RCC 7860 (cell line): ENCODE measurements at regions not wholly inside any gene's neighbourhood (a gene's known extent, or its start where the extent isn't known, plus 50 kb on each side); places are given as distances from the start of the nearest gene placed in this dataset.

Source experiments
- DNase-seq: peaks from one replicate; pipeline ENCODE4 v3.0.0-alpha.2; 2015; ENCODE audit warnings: low spot score
- FAIRE-seq: peaks from 2 replicates; lab custom pipeline; 2012; peaks lifted over from hg19 to GRCh38; lab: Jason Lieb, UNC

DNA sequence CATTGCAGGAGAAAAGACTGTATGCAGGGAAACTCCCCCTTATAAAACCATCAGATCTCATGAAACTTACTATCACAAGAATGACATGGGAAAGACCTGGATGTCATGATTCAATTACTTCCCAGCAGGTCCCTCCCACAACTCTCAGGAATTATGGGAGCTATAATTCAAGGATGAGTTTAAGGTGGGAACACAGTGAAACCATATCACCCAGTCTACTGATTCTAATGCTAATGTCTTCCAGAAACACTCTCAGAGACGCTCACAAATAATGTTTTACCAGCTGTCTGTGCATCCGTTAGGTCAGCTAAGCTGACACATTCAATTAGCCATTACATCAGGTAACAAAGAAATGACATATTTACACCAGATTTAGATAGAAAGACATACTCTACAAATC, 637.9 kb downstream of the NLGN4Y start:
- FAIRE-seq, result no peak
- no peak for DNase-seq

DNA sequence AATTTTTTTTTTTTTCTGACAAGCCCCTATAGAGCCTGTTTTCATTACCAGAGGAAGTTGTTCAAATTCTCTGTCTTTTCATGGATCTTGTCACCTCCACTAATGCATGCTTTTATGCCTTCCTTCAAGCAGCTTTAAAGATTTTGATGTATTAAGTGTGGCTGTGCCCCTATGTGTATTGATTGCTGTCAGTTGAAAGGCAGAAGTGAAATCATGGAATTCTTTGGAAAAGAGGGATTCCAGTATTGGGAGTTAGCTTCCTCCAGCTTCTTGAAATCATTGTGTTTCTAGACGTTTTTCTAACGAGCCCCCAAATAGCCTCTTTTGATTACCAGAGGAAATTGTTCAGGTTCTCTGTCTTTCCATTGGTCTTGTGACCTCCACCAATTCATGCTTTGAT, 655.6 kb downstream of the NLGN4Y start:
- FAIRE-seq, result no peak
- no peak for DNase-seq

DNA sequence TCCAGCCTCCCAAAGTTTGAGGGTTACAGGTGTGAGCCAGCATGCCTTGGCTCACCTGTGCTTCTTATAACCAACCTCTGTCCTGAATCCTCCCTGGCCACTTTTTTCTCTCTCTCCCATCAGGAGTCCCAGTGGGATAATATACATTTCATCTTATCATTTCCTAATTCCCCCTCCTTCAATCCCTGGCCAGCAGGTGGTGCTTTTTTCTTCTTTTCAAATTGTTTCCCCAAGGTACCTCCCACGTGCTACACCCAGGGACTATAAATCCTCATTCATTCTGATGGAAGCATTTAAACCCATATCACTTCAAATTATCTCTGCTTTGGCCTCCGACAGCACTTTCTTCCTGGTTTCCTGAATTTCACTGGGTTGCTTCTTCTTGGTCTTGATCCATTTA, 704.7 kb downstream of the NLGN4Y start:
- FAIRE-seq, result no peak
- no peak for DNase-seq

DNA sequence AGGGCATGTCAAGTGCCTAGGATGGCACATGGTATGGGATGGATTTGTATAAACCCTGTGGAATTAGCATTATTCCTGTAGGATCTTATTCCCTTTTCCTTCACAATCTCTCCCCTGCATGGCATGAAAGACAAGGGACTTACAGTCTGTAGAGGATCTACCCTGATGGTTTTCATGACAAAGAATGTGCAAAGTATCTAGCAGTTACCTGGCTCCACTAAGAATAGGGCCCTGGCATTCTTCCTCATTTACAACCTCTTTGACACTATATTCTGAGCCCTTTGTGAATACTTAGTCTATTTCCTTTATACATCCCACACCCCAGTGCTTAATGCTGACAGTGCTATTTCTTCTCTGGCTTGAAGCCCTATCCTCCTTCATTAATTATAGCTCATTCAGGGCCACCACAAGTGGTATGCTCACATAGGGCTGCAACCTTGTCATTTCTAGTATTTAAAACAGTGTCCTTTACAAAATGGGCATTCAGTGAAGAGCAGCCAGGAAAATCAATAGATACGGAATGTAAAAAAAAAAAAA, 715.3 kb downstream of the NLGN4Y start:
- DNase-seq (no peak), FAIRE-seq (no peak)

DNA sequence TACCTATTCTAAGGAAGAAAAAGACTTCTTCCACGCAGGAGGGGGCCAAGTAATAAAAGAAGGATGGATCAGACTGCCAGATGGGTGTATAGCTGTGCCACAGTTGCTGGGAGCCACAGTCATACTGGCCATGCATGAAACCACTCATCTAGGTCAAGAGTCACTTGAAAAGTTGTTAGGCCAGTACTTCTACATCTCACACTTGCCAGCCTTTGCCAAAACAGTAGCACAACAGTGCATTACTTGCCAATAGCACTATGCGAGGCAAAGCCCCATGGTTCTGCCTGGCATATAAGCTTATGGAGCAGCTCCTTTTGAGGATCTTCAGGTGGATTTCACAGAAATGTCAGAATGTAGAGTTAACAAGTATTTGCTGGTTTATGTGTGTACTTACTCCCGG, 735.0 kb downstream of the NLGN4Y start:
- DNase-seq (no peak), FAIRE-seq (no peak)

DNA sequence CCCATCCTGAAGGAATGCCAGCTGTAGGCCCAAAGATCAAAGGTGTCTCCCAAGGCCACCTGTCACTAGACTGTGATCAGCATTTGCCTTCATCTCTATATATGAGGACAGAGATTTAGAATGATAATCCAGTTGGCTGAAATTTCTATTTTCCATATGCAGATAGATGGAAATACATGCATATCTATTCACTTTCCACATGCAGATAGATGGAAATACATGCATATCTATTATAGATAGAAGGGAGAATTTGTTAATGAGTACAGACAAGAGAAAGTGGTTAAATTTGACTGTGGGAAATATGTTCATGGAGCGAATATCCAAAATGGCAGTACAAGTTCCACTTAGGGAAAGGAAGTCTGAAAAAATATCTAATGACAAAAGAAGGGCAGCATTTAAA, 762.2 kb downstream of the NLGN4Y start:
- FAIRE-seq (no peak), DNase-seq (no peak)

DNA sequence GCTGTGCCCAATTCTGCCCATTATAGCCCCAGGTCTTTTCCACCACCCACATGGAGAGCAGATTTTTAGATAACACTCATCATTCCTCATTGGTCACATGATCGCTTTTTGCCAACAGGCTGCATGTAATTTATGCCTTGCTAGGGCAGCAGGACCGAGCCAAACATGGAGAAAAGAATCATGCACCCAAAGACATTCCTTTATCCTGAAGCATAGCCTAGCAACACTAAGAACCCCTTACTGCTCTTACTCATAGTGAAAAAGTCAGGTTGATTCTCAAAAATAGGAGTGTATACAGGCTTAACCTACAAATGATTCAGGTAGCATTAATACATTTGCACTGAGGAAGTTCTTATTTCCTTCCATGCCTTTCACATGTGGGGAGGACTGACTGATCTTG, 765.5 kb downstream of the NLGN4Y start:
- FAIRE-seq (no peak), DNase-seq (no peak)

DNA sequence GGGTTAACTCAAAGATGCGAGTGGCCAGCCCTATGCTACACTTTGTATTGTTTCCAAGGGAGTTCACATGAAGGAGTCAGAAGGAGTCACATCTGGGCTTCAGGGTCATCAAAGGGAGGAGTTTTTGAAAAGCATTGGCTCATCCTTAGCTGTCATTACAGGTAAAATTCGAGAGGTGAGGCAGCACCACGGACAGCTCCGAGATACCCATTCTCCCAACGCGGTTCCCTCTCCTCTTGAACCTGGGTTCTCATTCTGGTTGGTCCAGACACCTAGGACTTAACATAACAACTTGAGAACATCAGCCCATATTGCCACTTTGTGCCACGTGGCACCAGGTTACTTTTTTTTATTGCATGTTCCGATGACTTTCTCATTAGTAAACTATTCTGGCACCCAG, 768.6 kb downstream of the NLGN4Y start:
- FAIRE-seq, result no peak
- DNase-seq, result no peak

DNA sequence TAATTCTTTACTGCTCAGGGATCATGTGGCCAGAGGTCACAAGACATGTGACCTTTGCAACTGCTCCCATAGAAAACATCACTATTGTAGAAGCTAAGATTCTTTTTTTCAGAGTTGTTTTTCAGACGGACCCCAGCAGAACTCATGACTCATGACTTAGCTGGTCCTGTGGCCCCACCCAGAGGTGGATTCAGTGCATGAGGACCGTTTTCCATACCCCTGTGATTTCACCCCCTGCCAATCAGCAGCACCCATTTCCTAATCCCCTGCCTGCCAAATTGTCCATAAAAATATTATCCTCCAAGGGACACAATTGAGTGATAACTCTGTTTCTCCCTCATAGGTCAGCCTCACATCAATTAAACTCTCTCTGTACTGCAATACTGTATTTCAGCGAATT, 777.5 kb downstream of the NLGN4Y start:
- DNase-seq (no peak), FAIRE-seq (no peak)

DNA sequence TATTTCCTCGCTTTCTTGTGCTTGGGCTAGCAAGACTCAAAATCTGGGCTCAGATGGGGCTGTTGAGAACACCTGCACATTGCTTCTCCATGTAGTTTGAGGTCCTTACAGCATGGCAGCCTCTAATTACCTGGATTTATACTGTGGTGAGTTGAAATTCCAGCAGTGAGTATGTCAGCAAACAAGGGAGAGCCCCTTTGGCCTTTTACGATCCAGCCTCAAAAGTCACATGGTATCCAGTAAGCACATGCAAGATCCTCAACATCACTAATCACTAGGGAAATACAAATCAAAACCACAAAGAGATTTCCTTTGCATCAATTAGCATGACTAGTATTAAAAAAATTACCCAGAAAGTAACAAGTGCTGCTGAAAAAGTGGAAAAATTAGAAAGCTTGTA, 787.8 kb downstream of the NLGN4Y start:
- DNase-seq (no peak), FAIRE-seq (no peak)

DNA sequence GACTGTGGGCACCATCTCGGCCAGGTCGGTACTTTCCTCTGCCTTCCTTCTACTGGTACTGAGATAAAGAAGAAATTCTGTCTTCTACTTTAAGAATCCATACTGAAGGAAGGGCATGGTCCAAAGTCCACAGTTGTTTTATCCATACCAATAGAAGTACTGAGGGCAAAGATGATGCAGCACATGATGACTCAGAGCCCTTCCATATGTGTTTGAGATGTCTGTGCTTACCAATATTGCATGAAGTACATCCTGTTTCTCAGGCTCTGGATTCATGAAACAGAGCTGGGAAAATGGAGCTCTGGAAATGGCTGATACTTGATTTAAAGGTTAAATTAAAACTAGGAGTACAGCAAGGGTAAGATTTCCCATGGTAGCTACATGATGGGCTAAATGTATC, 799.9 kb downstream of the NLGN4Y start:
- FAIRE-seq, result no peak

DNA sequence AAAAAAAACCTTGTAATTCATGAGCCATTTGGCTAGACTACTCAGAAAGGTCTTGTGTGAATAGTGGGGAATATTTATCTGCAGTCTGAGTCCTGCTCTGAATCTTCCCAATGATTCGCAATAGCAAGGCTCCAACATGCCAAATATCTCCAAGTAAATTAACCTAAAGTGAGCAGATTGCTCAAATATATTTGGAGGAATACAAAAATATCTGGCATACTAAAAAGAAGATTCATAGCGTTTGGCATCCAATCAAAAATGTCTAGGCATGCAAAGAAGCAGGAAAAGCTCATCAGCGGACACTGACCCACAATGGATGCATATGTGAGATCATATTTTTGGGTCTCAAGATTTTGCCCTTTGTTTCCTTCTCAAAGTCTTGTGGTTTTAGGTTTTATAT, 800.9 kb downstream of the NLGN4Y start:
- DNase-seq, result no peak
- no peak for FAIRE-seq

More for the DNA sequence above, 799.9 kb downstream of the NLGN4Y start:
- DNase-seq, result no peak

DNA sequence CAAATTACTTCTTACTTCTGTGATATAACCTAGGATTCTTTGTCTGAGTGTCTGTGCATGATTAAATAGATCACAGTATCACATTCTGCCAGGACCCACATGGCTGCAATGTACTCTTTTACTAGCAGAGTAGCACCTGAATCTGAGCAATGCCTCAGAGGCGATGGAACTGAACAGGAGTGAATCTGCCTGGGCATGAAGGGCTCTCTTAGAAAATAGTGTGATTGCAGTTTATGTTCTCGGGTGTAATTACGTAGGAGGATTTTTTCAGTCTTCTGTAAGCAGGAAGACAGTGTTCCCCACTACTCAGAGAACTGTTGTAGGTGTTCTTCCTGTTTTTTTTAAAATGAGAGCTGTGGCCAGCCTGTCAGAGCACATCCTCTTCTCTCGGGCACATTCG, 802.3 kb downstream of the NLGN4Y start:
- no peak for FAIRE-seq
- no peak for DNase-seq

DNA sequence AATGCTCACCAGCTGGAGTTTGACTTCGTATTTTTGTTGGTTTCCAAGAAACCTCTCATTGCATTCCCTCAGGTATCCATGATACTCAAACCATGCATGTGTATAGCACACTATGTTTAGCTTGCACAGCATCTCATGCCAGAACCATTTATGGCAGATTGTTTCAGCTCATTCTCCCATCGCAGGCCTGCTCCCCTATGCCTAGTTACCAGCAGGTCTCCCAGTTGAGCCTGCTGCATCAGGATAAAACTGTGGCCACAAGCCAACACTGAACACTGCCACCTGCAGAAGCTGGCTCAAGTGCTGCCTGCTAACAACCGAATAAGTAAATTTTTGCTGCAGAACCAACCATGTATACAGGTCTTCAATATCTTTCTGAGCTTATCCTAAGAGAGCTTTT, 804.5 kb downstream of the NLGN4Y start:
- DNase-seq, result no peak
- no peak for FAIRE-seq

DNA sequence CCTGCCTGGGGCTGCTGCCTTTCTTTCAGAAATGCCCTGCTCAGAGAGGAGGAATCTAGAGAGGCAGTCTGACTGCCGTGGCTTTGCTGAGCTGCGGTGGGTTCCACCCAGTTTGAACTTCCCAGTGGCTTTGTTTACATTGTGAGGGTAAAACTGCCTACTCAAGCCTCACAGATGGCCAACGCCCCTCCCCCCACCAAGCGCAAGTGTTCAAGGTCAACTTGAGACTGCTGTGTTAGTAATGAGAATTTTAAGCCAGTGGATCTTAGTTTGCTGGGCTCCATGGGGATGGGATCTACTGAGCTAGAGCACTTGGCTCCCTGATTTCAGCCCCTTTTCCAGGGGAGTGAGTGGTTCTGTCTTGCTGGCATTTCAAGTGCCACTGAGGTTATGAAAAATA, 819.2 kb downstream of the NLGN4Y start:
- DNase-seq (no peak), FAIRE-seq (no peak)

DNA sequence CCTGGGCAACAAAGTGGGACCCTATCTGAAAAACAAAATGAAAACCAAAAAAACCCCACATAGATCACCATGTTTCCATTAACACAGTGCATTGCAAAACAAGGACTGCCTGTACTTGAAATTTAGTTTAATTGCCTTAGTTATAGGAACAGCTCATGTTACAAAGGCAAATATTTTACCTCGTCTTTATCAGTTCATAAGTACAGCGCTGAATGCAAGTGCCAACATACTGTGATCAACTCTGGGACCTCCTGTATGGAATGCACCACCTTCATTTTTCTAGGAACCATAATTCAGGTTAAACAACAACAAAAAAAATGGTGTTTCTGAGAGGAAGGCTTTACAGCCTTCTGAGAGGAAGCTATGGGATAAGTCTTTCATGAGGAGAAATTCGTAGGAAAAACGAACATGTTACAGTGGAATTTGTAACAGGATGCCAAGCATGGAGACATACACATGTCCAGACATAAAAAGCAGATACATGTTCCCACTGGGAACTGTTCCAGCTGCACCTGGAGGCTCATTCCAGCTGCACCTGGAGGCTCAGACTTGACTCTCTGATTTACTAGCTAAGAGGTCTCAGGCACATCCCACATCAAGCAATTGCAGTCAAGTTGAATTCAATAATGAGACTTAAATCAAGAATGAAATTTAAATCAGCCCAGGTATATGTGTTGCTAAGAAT, 821.3 kb downstream of the NLGN4Y start:
- DNase-seq (no peak), FAIRE-seq (no peak)

DNA sequence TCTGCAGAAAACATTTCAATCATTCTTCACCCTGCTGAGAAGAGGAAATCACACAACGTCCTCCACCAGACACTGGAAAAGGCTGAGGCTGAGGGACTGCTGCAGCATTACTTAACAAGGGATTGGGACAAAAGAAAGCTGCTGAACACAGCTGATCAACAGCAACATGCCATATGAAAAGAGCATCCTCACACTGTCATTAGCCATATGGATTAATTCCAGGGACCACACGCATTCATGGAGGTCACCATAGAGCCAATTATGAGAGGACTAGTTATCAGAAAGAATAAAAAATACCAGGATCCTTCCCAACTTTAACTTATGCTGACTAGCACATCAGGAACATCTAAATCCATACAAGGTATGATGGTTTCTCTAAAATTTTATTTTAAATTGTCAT, 825.0 kb downstream of the NLGN4Y start:
- no peak for DNase-seq
- FAIRE-seq, result no peak

DNA sequence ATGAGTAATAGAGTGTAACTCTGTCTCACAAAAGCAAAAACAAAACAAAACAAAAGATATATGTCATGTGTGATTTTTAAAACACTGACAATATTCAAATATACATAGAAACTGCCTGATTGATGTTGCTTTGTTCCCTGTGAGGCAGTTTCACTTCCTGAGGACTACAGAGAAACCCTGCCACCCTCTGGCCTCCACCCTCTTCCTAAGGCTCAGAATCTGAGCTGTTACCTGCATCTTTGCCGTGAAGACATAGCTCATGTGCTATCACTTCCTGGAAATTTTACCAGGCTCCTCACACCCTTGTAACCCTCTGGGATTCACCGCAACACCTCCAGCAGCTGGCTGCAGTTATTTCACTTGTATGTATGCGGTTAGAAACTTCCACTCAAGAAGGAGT, 831.0 kb downstream of the NLGN4Y start:
- FAIRE-seq (no peak), DNase-seq (no peak)

DNA sequence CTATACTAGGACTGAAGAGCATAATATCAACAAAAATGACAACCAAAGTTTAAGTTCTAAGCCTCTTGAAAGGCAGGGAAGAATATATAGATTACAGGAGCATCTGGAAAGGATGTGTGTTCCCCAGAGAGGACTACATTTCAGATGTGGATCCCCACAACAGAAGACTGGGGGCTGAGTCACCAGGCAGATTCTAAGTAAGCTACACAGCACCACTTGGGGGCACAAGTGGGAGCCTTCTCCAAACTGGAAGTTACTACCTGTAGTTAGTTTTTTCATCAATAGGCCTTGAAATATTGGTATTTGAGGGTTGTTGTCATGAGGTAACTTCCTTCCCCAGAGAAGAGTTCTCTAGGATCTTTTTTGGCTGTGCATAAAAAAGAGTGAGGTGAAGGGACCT, 836.1 kb downstream of the NLGN4Y start:
- FAIRE-seq, result no peak
- no peak for DNase-seq

DNA sequence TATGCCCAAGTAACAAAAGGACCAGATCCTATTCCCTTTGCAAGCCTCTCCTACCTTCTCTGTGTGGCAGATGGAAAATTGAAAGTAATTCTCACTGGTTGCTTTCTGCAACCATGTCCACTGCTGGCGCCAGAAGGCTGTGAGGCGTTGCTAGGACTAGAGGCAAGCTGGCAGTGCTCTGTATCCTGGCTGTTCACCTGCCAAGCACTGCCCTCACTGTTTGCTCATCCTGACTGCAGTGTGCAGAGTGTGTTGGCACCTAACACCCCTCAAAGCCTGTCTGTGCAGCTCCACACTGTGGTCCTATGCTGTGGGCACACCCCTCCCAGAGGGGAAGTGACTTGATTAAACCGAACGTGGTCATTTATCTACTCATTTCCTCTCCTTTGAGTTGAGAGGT, 840.7 kb downstream of the NLGN4Y start:
- FAIRE-seq (no peak), DNase-seq (no peak)

DNA sequence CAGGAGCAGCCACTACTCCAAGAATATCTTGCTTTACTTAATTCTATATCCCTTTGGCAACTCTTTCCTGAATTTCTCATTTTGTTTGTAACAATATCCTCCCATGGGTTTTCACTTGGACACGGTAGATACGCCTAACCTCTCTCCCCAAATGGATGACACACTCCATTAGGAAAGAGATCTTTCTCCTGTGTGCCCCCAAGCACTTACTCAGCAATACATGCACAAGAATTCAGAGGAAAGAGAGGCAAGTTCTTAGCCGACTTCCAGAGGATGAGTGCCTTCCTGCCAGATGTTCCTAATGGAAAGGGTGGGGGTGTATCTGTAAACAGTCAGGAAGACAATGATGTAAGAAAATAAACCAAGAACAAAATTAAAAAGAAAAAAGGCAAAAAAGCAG, 844.5 kb downstream of the NLGN4Y start:
- FAIRE-seq, result no peak
- no peak for DNase-seq

DNA sequence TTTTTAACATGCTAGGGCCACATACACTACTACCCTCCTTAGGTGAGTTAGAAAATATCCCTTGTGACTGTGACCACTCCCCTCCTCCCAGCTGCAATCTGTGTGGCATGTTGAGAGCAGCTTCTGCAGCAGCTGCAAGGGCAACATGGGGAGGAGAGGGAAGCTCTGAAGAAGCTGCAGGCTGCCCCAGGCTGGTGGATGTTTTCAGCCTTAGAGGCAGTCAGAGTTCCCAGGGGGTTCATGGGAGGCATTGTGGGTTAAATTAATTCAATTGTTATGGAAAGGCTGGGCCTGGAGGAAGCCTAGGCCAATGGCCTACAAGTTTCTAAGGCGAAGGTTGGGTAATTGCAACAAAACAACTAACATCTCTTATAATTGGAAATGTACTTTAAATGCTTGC, 860.8 kb downstream of the NLGN4Y start:
- no peak for FAIRE-seq

DNA sequence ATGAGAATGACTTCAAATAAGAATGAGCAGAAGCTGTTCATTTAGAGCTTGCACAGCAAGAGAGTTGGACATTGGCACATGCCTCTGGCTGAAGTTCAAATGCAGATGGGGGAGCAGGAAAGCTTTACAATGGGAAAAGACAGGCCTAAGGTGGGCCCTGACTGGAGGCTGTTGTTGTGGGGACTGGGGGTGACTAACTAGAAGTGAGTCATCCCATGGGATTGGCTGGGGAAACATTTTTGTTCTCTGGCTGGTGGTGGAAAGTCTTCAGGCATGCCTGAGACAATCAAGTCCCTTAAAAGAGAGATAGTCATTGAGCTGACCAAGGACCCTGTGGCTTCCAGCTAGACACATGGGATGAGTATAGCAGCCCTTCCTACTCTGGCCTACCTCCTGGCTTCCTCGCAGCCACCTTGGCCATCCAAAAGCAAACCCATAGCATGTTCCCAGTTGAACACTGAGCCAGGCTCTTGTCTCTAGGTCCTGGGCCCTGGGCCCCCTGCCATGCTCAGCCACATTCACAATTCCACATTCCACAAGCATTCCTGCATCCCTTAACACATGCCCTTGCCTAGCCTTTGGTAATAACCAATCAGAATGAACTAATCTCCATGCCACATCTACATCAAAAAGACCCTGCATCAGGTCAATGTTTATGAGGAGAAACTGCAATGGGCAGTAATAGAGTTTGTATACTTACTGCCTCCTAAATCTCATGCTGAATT, 873.4 kb downstream of the NLGN4Y start:
- FAIRE-seq (no peak), DNase-seq (no peak)

More for the DNA sequence above, 860.8 kb downstream of the NLGN4Y start:
- DNase-seq, result no peak
